AG04450 (cell line): ENCODE measurements at regions not wholly inside any gene's neighbourhood (a gene's known extent, or its start where the extent isn't known, plus 50 kb on each side); places are given as distances from the start of the nearest gene placed in this dataset.
A peak's percentile ranks its signal among the peaks of the same experiment; 100 is the strongest.

ENCODE experiments used
- CTCF ChIA-PET: fragments of 300-600, 350-600 bp; formaldehyde crosslinking; extraction: SDS; loops from one replicate; lab custom pipeline; 2022; ENCODE audit warnings: antibody characterized with exemption, inconsistent platforms; lab: Charles Lee
- POLR2A ChIA-PET: fragments of 350-600 bp; formaldehyde crosslinking; extraction: SDS; loops from one replicate; lab custom pipeline; 2021; ENCODE audit warnings: antibody characterized with exemption, inconsistent platforms; lab: Yijun Ruan, JAX
- DNase-seq: peaks from one replicate; pipeline ENCODE4 v3.0.0-alpha.2; 2011; ENCODE audit warnings: low read depth, low spot score
- H3K27ac ChIP-seq: one replicate; pipeline ENCODE4 v1.5.1; 2012; ENCODE audit warnings: low read depth, low read length, control low read depth
- H3K27me3 ChIP-seq: one replicate; pipeline ENCODE4 v1.6.0; 2012; ENCODE audit warnings: low read length; ENCODE audit not compliant: control insufficient read depth, insufficient read depth
- H3K4me3 ChIP-seq: 2 replicates; pipeline ENCODE4 v1.5.1; 2011; ENCODE audit warnings: mild to moderate bottlenecking, low read depth, low read length, control low read depth
- H3K9me3 ChIP-seq: 2 replicates; pipeline ENCODE4 v1.5.1; 2012; ENCODE audit warnings: low read length; ENCODE audit not compliant: control insufficient read depth, insufficient read depth
- CTCF ChIP-seq: IDR thresholded peaks from 2 replicates; pipeline ENCODE4 v1.5.1; 2011; ENCODE audit warnings: low read depth, low read length, control low read depth, inconsistent platforms

- H3K27ac ChIP-seq: no peak overlapping the region
- no peak for TF ChIP-seq CTCF
- no peak for DNase-seq
- H3K27me3 ChIP-seq: peaks cover 14% of the 10 kb centered on the region
- H3K9me3 ChIP-seq: no peaks in the 10 kb centered on the region
- CTCF ChIA-PET: interaction anchor here (0.6 kb wide), 1 partner anchor 19 kb away, joined by 5 read pairs; no protein-coding TSS in a partner anchor
- POLR2A ChIA-PET: no interaction called here
- H3K4me3 ChIP-seq: no peak overlapping the region
These were observed 67.8 kb upstream of the EPB41L1 start for GRCh38 chr20:36086767-36087166.

DNA sequence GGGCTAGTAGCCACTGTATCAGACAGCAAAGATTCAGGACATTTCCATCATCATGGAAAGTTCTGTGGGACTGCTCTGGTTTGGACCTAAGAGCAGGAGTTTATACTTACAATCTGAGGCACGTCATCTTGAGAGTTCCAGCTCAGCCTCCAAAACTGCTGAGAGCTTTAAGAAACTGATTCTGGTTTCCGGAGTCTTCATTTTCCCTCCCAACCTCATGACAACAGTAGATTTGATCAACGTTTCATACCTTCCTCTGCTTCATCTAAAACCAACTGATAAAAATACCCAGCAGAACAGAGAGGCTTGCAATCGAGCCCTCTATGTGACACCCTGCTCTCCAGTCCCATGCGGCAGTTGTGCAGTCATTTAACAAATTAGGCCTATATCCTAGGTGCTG, 64.3 kb upstream of the EPB41L1 start:
- POLR2A ChIA-PET: no interaction called here
- no peak for TF ChIP-seq CTCF
- peaks cover 2% of the 10 kb centered on the region; the same call in 1 of the 2 replicates for H3K9me3 ChIP-seq
- H3K4me3 ChIP-seq: no peak overlapping the region
- no peak for DNase-seq
- no peak overlapping the region for H3K27ac ChIP-seq
- peaks cover 38% of the 10 kb centered on the region for H3K27me3 ChIP-seq
- CTCF ChIA-PET: interaction anchor here (2.3 kb wide), 1 partner anchor 97 kb away, joined by 7 read pairs; no protein-coding TSS in a partner anchor

- no peak for TF ChIP-seq CTCF
- DNase-seq: no peak
- Histone ChIP-seq H3K4me3 (peak overlapping the region; percentile 67; the same call in 1 of the 2 replicates), H3K27ac (no peak overlapping the region), H3K9me3 (peaks cover 2% of the 10 kb centered on the region; the same call in 1 of the 2 replicates), H3K27me3 (peaks cover 38% of the 10 kb centered on the region)
- ChIA-PET POLR2A (interaction anchor here (0.6 to 0.7 kb wide), 2 partner anchors 21 to 138 kb away, joined by 3 to 4 read pairs; partner anchors contain the start of gene SCAND1), CTCF (interaction anchor here (2.3 kb wide), 1 partner anchor 99 kb away, joined by 7 read pairs; no protein-coding TSS in a partner anchor)
These were observed 62.8 kb upstream of the EPB41L1 start for GRCh38 chr20:36091561-36092397.

GRCh38 chr20:36092398-36093024, 62.0 kb upstream of the EPB41L1 start:
- ChIA-PET CTCF (no interaction called here), POLR2A (interaction anchor here (0.7 kb wide), 1 partner anchor 139 kb away, joined by 3 read pairs; the partner anchor contains the start of gene SCAND1)
- peak overlapping the region; percentile 67 for H3K4me3 ChIP-seq
- DNase-seq: no peak
- peaks cover 2% of the 10 kb centered on the region; the same call in 1 of the 2 replicates for H3K9me3 ChIP-seq
- no peak overlapping the region for H3K27ac ChIP-seq
- TF ChIP-seq CTCF: no peak
- peaks cover 38% of the 10 kb centered on the region for H3K27me3 ChIP-seq
